ENCODE measurements at regions not wholly inside any gene's neighbourhood (a gene's known extent, or its start where the extent isn't known, plus 50 kb on each side); places are given as distances from the start of the nearest gene placed in this dataset.
"Not testable (repeated sequence)": the region's sequence is repeated elsewhere in the genome, so short reads cannot be mapped to it uniquely, and the experiment has no call there.

GRCh38 chr10:121312587-121312986 is 285.7 kb downstream of the FGFR2 start:
- DNase-seq = no peak

GRCh38 chr10:121313119-121313875 is 284.9 kb downstream of the FGFR2 start:
- DNase-seq = no peak

GRCh38 chr10:121316432-121316831 is 281.8 kb downstream of the FGFR2 start:
- DNase-seq = no peak

- DNase-seq = no peak
Measured at GRCh38 chr10:121317374-121317773, 280.9 kb downstream of the FGFR2 start.

- no peak for DNase-seq
Measured at GRCh38 chr10:121322046-121322445, 276.2 kb downstream of the FGFR2 start.

- DNase-seq = no peak
Measured at GRCh38 chr10:121322776-121323175, 275.5 kb downstream of the FGFR2 start.

GRCh38 chr10:121323443-121323842 is 274.8 kb downstream of the FGFR2 start:
- DNase-seq = no peak

- peak; percentile 10 for DNase-seq
Measured at GRCh38 chr10:121324678-121325213, 273.5 kb downstream of the FGFR2 start.

GRCh38 chr10:121325490-121326231 is 272.6 kb downstream of the FGFR2 start:
- DNase-seq = no peak

- DNase-seq = no peak
Measured at GRCh38 chr10:121326905-121327304, 271.3 kb downstream of the FGFR2 start.

GRCh38 chr10:121327727-121328126 is 270.5 kb downstream of the FGFR2 start:
- no peak for DNase-seq

- DNase-seq = not testable (repeated sequence)
Measured at GRCh38 chr10:121329631-121330030, 268.6 kb downstream of the FGFR2 start.

- no peak for DNase-seq
Measured at GRCh38 chr10:121330563-121330962, 267.7 kb downstream of the FGFR2 start.

- no peak for DNase-seq
Measured at GRCh38 chr10:121332353-121332752, 265.9 kb downstream of the FGFR2 start.

- no peak for DNase-seq
Measured at GRCh38 chr10:121332829-121333765, 265.1 kb downstream of the FGFR2 start.

- no peak for DNase-seq
Measured at GRCh38 chr10:121335386-121335925, 262.8 kb downstream of the FGFR2 start.

GRCh38 chr10:121337427-121337826 is 260.8 kb downstream of the FGFR2 start:
- DNase-seq = peak; percentile 14

GRCh38 chr10:121338206-121338980 is 259.9 kb downstream of the FGFR2 start:
- DNase-seq = no peak

GRCh38 chr10:121339114-121339513 is 259.1 kb downstream of the FGFR2 start:
- no peak for DNase-seq

- no peak for DNase-seq
Measured at GRCh38 chr10:121340271-121340831, 257.9 kb downstream of the FGFR2 start.

- DNase-seq = no peak
Measured at GRCh38 chr10:121351540-121351939, 246.7 kb downstream of the FGFR2 start.
